Activated T-helper 1 cell treated with anti-CD3 and anti-CD28 coated beads, Interleukin-12 subunit alpha, Interleukin-12 subunit beta, Interleukin-2, Interleukin-4 antibody, amounts not matched to agents 30 ng/mL and 10 ng/mL and 1 ng/mL, durations not matched to agents 14 hours and 24 hours and 36 hours (primary cell): ENCODE measurements at regions not wholly inside any gene's neighbourhood (a gene's known extent, or its start where the extent isn't known, plus 50 kb on each side); places are given as distances from the start of the nearest gene placed in this dataset.

Experiments used
- DNase-seq: peaks from one replicate; pipeline ENCODE4 v3.0.0; 2021; ENCODE audit warnings: low spot score
- H3K27ac Mint-ChIP-seq: one replicate; pipeline ENCODE4 v1.8.0; 2021; ENCODE audit warnings: mild to moderate bottlenecking, mixed read lengths
- H3K27me3 Mint-ChIP-seq: one replicate; pipeline ENCODE4 v1.8.0; 2022; ENCODE audit warnings: mild to moderate bottlenecking, moderate library complexity, mixed read lengths; ENCODE audit not compliant: insufficient read depth
- H3K36me3 Mint-ChIP-seq: one replicate; pipeline ENCODE4 v1.8.0; 2021; ENCODE audit warnings: low read depth, mixed read lengths
- H3K4me1 Mint-ChIP-seq: one replicate; pipeline ENCODE4 v1.8.0; 2021; ENCODE audit warnings: low read depth, mixed read lengths
- H3K4me3 Mint-ChIP-seq: one replicate; pipeline ENCODE4 v1.8.0; 2021; ENCODE audit warnings: mild to moderate bottlenecking, moderate library complexity, mixed read lengths
- H3K9me3 Mint-ChIP-seq: one replicate; pipeline ENCODE4 v1.8.0; 2021; ENCODE audit warnings: mixed read lengths
- intact Hi-C: fragments of 100-400 bp; cut with micrococcal nuclease; formaldehyde crosslinking; loops from one replicate; pipeline ENCODE4 v1.15.1; 2024

DNA sequence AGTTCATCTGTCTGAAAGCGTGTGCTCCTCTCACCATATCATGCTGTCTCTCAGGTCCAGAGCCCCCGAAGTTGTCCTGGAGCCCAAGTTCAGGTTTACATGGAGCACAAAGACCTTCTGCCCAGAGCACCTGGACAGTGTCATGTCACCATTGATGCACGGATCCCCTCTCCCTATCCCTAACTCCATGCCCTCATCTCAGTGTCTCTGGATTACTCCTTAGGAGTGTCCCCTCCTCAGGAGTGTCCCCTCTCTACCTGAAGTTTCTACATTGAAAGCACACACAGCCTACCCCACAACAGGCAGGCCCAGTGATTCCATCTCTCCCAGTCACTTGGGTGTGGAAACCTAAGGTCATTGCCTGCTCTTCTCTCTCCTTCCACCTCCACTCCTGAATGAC is 144.1 kb upstream of the NCKAP5 start:
- no peaks in the 10 kb centered on the region for H3K36me3 Mint-ChIP-seq
- no peaks in the 10 kb centered on the region for H3K27me3 Mint-ChIP-seq
- H3K27ac Mint-ChIP-seq = no peak overlapping the region
- intact Hi-C loops = no loop called here
- H3K4me3 Mint-ChIP-seq = no peak overlapping the region
- no peak for DNase-seq
- no peaks in the 10 kb centered on the region for H3K9me3 Mint-ChIP-seq
- H3K4me1 Mint-ChIP-seq = no peaks in the 10 kb centered on the region

DNA sequence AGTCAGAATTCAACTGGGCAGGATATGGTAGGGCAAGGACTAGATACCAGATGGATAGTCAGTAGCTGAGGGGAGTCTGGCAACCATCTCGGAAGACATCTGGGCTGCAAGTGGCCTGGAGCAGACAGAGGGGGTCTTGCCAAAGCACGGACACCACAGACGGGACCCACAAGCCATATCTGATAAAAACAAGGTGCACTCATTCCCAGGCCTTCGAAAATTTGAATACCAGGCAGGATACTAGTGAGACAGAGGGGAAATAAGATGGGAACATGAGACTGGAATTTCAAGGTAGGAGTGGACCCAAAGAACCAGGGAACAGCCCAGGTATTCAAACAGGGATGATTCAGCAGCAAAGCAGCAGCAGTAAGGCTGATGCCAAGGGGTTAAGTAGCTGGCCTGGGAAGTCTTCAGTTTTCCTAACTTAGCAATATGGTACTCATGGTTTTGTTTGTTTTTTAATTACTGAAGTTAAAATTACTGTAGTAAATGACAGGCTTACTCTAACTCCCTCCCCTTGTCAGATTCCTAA is 144.9 kb upstream of the NCKAP5 start:
- no peaks in the 10 kb centered on the region for H3K9me3 Mint-ChIP-seq
- H3K4me1 Mint-ChIP-seq = no peaks in the 10 kb centered on the region
- no peak overlapping the region for H3K4me3 Mint-ChIP-seq
- no peak overlapping the region for H3K27ac Mint-ChIP-seq
- DNase-seq = no peak
- no peaks in the 10 kb centered on the region for H3K36me3 Mint-ChIP-seq
- intact Hi-C loops = no loop called here
- no peaks in the 10 kb centered on the region for H3K27me3 Mint-ChIP-seq

DNA sequence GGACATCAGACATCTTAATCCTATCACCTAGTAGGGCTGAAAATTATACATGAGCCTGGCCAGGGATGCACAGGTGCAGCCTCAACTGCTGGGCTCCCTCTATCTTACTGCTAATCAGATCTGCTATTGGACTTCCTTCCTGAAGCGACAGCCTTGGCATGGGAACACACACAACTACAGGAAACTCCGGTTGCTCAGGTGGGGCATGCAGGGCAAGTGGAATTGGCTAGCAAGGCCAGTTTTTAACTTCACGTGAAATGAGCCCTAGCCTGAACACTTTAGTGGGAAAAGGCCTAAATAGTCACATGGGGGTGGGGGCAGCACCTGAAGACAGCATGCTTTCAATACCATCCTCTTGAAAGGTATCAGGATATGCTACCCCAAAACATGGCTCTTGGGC is 147.9 kb upstream of the NCKAP5 start:
- H3K27ac Mint-ChIP-seq = no peak overlapping the region
- H3K4me1 Mint-ChIP-seq = no peaks in the 10 kb centered on the region
- H3K36me3 Mint-ChIP-seq = no peaks in the 10 kb centered on the region
- no peak for DNase-seq
- intact Hi-C loops = no loop called here
- no peaks in the 10 kb centered on the region for H3K27me3 Mint-ChIP-seq
- no peak overlapping the region for H3K4me3 Mint-ChIP-seq
- no peaks in the 10 kb centered on the region for H3K9me3 Mint-ChIP-seq

DNA sequence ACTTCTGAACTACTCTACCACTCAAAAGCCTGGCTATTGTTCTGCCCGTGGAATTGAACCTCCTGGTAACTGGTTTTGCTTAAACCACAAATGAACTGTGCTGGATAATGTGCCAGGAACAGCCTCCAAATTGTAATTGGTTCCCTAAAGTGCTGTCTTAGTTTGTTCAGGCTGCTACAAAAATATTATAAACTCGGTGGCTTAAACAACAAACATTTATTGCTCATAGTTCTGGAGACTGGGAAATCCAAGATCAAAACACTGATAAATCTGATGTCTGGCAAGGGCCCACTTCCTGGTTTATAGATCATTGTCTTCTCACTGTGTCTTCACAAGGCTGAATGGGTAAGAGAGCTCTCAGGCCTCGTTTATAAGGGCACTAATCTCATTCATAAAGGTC is 149.2 kb upstream of the NCKAP5 start:
- no peak for DNase-seq
- intact Hi-C loops = no loop called here
- H3K27ac Mint-ChIP-seq = no peak overlapping the region
- no peaks in the 10 kb centered on the region for H3K27me3 Mint-ChIP-seq
- H3K36me3 Mint-ChIP-seq = no peaks in the 10 kb centered on the region
- no peaks in the 10 kb centered on the region for H3K9me3 Mint-ChIP-seq
- H3K4me1 Mint-ChIP-seq = no peaks in the 10 kb centered on the region
- H3K4me3 Mint-ChIP-seq = no peak overlapping the region

DNA sequence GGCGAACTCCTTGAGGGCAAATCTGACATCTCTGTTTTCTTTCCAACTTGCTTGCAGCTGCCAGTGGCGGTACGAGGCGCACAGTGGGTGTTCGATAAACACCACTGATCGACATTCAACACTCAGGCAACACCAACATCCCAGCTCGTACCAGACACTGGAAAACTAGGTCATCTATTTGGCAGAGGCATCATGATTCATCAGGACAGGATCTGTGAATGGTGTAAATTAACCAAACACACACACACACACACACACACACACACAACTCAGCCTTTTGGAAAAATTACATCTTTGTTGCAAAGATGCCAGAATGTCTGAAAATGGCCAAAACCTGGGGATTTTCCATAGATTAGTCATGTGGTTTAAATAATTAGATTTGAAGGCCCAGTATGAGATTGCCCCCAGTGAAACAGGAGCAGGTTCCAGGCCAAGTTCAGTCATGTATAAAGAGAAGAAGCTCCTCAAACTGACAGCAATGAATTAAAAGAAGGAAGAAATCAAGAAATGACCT is 150.5 kb upstream of the NCKAP5 start:
- DNase-seq = no peak
- Mint-ChIP-seq H3K4me3 (no peak overlapping the region), H3K36me3 (no peaks in the 10 kb centered on the region), H3K4me1 (no peaks in the 10 kb centered on the region), H3K27me3 (no peaks in the 10 kb centered on the region), H3K27ac (no peak overlapping the region), H3K9me3 (no peaks in the 10 kb centered on the region)
- intact Hi-C loops = no loop called here

DNA sequence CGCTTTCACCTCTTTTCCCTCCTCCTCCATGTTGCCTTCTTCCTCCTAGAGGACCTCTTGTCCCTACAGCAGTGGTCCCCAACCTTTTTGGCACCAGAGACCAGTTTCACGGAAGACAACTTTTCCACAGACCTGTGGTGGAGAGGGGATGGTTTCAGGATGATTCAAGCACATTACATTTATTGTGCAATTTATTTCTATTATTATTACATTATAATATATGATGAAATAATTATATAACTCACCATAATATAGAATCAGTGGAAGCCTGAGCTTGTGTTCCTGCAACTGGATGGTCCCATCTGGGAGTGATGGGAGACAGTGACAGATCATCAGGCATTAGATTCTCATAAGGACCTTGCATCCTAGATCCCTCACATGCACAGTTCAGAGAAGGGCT is 152.2 kb upstream of the NCKAP5 start:
- H3K36me3 Mint-ChIP-seq = no peaks in the 10 kb centered on the region
- intact Hi-C loops = no loop called here
- H3K9me3 Mint-ChIP-seq = no peaks in the 10 kb centered on the region
- no peak overlapping the region for H3K27ac Mint-ChIP-seq
- DNase-seq = no peak
- no peaks in the 10 kb centered on the region for H3K4me1 Mint-ChIP-seq
- H3K27me3 Mint-ChIP-seq = no peaks in the 10 kb centered on the region
- no peak overlapping the region for H3K4me3 Mint-ChIP-seq

DNA sequence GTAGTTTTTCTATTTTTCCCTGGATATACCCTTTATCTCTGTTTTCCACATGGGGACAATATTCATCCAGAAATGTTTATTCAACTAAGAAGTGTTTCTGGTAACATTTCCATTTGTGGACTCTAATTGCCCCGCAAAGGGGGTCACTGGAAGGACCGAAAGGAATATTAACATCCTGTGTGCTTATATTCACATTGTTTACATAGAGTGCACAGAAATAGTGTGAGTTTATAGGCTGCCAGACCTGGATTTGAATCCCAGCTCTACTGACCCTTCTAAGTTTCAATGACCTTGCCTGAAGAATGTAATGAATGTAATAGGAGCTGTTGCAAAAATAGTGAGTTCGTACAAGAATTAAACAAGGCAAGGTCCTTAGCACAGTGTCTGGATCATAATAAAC is 152.9 kb upstream of the NCKAP5 start:
- no peak for DNase-seq
- H3K9me3 Mint-ChIP-seq = no peaks in the 10 kb centered on the region
- H3K27me3 Mint-ChIP-seq = no peaks in the 10 kb centered on the region
- no peaks in the 10 kb centered on the region for H3K4me1 Mint-ChIP-seq
- H3K4me3 Mint-ChIP-seq = no peak overlapping the region
- intact Hi-C loops = no loop called here
- no peak overlapping the region for H3K27ac Mint-ChIP-seq
- no peaks in the 10 kb centered on the region for H3K36me3 Mint-ChIP-seq

DNA sequence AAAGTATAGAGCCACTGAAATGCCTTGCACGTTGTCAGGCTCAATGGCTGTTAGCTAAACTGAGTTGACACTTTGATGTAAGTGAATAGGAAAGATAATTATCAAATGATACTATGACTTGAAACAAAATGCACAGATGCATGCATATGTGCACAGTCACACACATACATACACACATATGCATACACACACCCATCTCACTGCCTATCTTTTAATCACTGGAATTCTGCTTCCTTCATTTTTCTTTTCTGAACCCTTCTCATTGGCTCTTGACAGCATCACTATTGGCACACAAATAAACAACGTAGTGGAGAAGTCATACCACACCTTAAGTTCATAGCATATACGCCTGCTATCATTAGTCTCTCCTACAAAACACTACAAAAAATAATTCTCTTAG is 154.9 kb upstream of the NCKAP5 start:
- H3K27me3 Mint-ChIP-seq = no peaks in the 10 kb centered on the region
- intact Hi-C loops = no loop called here
- H3K4me1 Mint-ChIP-seq = no peaks in the 10 kb centered on the region

DNA sequence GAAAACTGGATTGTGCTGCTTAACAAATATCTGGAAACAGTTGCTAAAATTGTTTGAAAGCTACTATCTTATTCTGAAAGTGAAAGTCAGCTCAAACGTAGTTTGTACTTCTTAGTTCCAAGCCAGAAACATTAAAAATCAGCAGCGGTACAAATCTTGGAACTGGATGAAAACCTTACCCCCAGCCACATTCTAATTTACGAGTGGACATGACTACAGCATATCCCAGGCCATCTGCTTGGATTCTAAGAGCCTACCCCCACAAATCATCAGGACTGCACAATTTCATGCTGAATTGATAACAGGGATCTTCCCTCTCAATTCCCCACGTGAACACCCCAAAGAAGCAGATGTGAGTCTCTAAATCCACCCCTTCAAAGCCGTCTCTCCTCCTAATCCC is 158.7 kb upstream of the NCKAP5 start:
- Mint-ChIP-seq H3K27ac (no peak overlapping the region), H3K27me3 (no peaks in the 10 kb centered on the region), H3K4me1 (no peaks in the 10 kb centered on the region), H3K9me3 (no peaks in the 10 kb centered on the region), H3K4me3 (no peak overlapping the region), H3K36me3 (no peaks in the 10 kb centered on the region)
- DNase-seq = no peak
- intact Hi-C loops = no loop called here

More for the DNA sequence above, 154.9 kb upstream of the NCKAP5 start:
- H3K36me3 Mint-ChIP-seq = no peaks in the 10 kb centered on the region
- H3K27ac Mint-ChIP-seq = no peak overlapping the region
- H3K4me3 Mint-ChIP-seq = no peak overlapping the region
- H3K9me3 Mint-ChIP-seq = no peaks in the 10 kb centered on the region
- no peak for DNase-seq

DNA sequence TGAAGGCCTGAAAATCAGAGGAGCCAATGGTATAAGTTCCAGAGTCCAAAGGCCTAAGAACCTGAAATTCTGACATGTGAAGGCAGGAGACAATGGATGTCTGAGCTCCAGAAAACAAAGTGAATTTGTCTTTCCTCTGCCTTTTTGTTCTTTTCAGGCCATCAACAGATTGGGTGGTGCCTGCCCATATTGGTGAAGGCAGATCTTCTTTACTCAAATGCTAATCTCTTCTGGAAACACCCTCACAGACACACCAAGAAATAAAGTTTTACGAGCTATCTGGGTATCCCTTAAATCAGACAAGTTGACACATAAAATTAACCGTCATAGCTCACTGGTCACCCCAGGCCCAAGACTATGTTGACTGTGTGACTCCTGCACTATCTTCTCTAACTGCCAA is 163.8 kb upstream of the NCKAP5 start:
- Mint-ChIP-seq H3K4me3 (no peak overlapping the region), H3K9me3 (peaks cover 8% of the 10 kb centered on the region), H3K27ac (no peak overlapping the region), H3K27me3 (no peaks in the 10 kb centered on the region), H3K4me1 (no peaks in the 10 kb centered on the region), H3K36me3 (no peaks in the 10 kb centered on the region)
- intact Hi-C loops = no loop called here
- DNase-seq = no peak

DNA sequence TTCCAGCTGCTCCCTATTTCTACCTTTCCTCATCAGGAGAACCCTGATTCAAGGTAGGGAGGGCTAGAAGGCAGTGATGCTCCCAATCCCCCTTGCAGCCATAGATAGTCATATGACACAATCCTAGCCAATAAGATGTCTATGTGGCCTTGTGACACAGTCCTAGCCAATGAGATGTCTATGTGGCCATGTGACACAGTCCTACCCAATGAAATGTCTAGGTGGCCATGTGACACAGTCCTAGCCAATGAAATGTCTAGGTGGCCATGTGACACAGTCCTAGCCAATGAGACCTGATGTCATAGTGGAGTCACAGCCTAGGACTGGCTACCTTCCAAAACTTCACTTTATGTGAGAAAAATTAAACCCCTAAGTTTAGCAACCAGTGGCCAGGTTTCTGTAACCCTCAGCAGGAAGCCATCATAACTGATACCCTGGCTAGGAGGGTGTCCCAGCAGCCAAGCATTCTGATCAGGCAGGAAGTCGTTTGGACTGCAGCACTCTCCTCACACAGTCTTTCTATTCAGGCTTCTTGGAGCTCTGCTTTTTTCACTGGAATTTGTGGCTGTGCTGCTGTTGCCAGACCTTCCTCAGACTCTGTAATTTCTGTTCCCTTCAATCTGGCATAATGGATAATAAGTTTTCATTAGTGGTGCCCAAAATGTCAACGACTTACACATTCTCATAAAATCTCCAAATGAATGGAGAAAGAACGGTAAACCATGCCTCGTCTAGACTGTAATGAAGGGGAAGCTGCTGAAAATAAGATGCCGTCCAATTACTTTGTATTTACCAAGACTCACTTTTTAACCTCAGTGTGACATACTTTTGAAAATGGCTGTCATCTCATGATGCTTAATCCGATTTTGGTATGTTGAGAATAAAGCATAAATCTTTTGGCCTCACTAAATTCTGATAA is 165.0 kb upstream of the NCKAP5 start:
- no peaks in the 10 kb centered on the region for H3K27me3 Mint-ChIP-seq
- peaks cover 8% of the 10 kb centered on the region for H3K9me3 Mint-ChIP-seq
- no peak for DNase-seq
- no peak overlapping the region for H3K27ac Mint-ChIP-seq
- H3K36me3 Mint-ChIP-seq = no peaks in the 10 kb centered on the region
- no peak overlapping the region for H3K4me3 Mint-ChIP-seq
- no peaks in the 10 kb centered on the region for H3K4me1 Mint-ChIP-seq
- intact Hi-C loops = no loop called here

DNA sequence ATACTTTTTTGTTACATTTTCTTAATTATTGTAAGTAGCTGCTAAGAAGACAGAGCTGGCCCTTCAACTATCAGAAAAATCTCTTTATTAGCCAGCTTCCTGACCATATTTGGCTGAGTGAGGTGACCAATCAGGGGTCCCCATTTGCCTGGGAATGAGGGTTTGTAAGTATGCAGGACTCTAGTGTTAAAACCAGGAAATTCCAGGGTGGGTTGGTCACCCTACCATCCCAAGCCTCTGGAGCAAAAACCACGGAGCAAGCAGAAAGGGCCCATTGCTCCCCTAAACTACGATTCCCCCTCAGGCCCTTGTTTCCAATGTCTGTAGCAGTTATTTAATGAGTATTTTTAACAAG is 165.6 kb upstream of the NCKAP5 start:
- DNase-seq = no peak
- Mint-ChIP-seq H3K36me3 (no peaks in the 10 kb centered on the region), H3K27me3 (no peaks in the 10 kb centered on the region), H3K9me3 (peaks cover 8% of the 10 kb centered on the region), H3K4me3 (no peak overlapping the region), H3K4me1 (no peaks in the 10 kb centered on the region), H3K27ac (no peak overlapping the region)
- intact Hi-C loops = no loop called here

DNA sequence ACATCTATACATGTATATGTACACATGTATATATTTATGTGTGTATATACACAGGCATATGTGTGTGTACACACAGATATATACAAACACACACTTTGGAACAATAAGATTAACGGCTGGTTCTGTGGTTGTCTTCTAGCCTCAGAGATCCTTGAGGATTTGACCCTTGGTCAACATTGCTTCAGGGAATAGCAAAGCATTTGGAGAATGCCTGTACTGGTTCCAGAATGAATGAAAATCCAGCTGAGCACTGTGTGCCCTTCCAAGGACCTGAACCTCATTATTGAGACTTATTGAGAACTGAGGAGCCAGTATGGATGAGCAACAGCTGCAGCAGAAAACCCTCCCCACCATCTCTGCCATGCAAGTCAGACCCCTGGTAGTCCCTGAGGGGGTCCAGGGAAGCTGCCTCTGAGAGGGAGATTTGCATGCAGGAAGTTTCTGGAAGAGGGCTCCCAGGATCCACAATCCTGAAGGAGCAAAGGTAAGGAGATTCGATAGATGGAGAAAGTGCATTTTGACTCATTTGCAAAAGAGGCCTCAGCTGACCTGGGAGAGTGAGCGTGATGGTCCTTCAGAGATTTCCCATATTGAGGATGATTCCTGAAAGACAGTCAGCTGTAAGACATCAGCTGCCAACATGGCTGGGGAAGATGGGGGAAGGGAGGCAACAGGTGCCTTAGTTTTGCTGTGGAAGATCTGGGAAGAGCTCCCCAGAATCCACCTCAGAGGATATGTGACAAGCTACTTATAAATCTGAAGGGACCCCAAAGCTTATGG is 166.6 kb upstream of the NCKAP5 start:
- no peak overlapping the region for H3K27ac Mint-ChIP-seq
- intact Hi-C loops = no loop called here
- H3K9me3 Mint-ChIP-seq = peaks cover 8% of the 10 kb centered on the region
- H3K36me3 Mint-ChIP-seq = no peaks in the 10 kb centered on the region
- no peaks in the 10 kb centered on the region for H3K27me3 Mint-ChIP-seq
- no peak for DNase-seq
- no peak overlapping the region for H3K4me3 Mint-ChIP-seq
- no peaks in the 10 kb centered on the region for H3K4me1 Mint-ChIP-seq
